Mesenchymal stem cell (in vitro differentiated cells and primary cell): ENCODE measurements at regions not wholly inside any gene's neighbourhood (a gene's known extent, or its start where the extent isn't known, plus 50 kb on each side); places are given as distances from the start of the nearest gene placed in this dataset. TPM values are rescaled to one million over a fixed set of nuclear protein-coding genes. Genes with fewer than 3 reads are reported as not detected.
A peak's percentile ranks its signal among the peaks of the same experiment; 100 is the strongest.

ENCODE experiments used
- DNase-seq: peaks from one replicate; pipeline ENCODE4 v3.0.0-alpha.2; 2013
- H2AFZ ChIP-seq: one replicate; pipeline ENCODE4 v1.6.1; 2013; ENCODE audit warnings: low read depth, mild to moderate bottlenecking, control low read depth, inconsistent platforms, low read length, moderate library complexity
- H2AK5ac ChIP-seq: 2 replicates; pipeline ENCODE4 v1.6.1; 2013; ENCODE audit warnings: low read length, moderate library complexity, mild to moderate bottlenecking, inconsistent platforms; ENCODE audit not compliant: severe bottlenecking
- H2BK120ac ChIP-seq: one replicate; pipeline ENCODE4 v1.6.1; 2013; ENCODE audit warnings: low read depth, mild to moderate bottlenecking, inconsistent platforms, low read length, moderate library complexity
- H2BK12ac ChIP-seq, 2 experiments: one replicate each; pipeline ENCODE4 v1.6.1; 2013; ENCODE audit warnings: inconsistent platforms in 2 of 2, low read length in 2 of 2, mild to moderate bottlenecking in 2 of 2, moderate library complexity in 2 of 2, control low read depth in 1 of 2
- H2BK15ac ChIP-seq: one replicate; pipeline ENCODE4 v1.6.1; 2013; ENCODE audit warnings: mild to moderate bottlenecking, low read depth, inconsistent platforms; ENCODE audit not compliant: poor library complexity, severe bottlenecking
- H2BK5ac ChIP-seq: 2 replicates; pipeline ENCODE4 v1.6.1; 2013; ENCODE audit warnings: low read depth, mild to moderate bottlenecking, low read length, control low read depth, inconsistent platforms; ENCODE audit not compliant: poor library complexity, severe bottlenecking
- H3K14ac ChIP-seq, 2 experiments: one replicate each; pipeline ENCODE4 v1.6.1; 2013; ENCODE audit warnings: inconsistent platforms in 2 of 2, low read length in 2 of 2, control low read depth in 1 of 2, mild to moderate bottlenecking in 1 of 2, moderate library complexity in 1 of 2
- H3K18ac ChIP-seq, 2 experiments: one replicate each; pipeline ENCODE4 v1.6.1; 2013; ENCODE audit warnings: inconsistent platforms in 2 of 2, low read length in 2 of 2, control low read depth in 1 of 2, low read depth in 1 of 2, mild to moderate bottlenecking in 1 of 2
- H3K23ac ChIP-seq, 2 experiments: one replicate each; pipeline ENCODE4 v1.6.1; 2013; ENCODE audit warnings: inconsistent platforms in 2 of 2, low read length in 2 of 2, mild to moderate bottlenecking in 2 of 2, moderate library complexity in 2 of 2, control low read depth in 1 of 2
- H3K27ac ChIP-seq: 2 replicates; pipeline ENCODE4 v1.5.1; 2013; ENCODE audit warnings: mild to moderate bottlenecking, moderate library complexity, low read length, control low read depth, inconsistent platforms; ENCODE audit not compliant: poor library complexity, severe bottlenecking
- H3K27me3 ChIP-seq, 2 experiments: 2 replicates each; pipeline versions ENCODE4 v1.6.1 to v1.7.0; 2013; ENCODE audit warnings: low read length in 2 of 2, mild to moderate bottlenecking in 2 of 2, moderate library complexity in 2 of 2, control low read depth in 1 of 2, inconsistent platforms in 1 of 2; ENCODE audit not compliant: control insufficient read depth in 1 of 2, insufficient read depth in 1 of 2
- H3K36me3 ChIP-seq, 2 experiments: 2 replicates each; pipeline versions ENCODE4 v1.6.1 to v1.7.0; 2013; ENCODE audit warnings: low read length in 2 of 2, control low read depth in 1 of 2, inconsistent platforms in 1 of 2, low read depth in 1 of 2, mild to moderate bottlenecking in 1 of 2; ENCODE audit not compliant: insufficient read depth in 2 of 2, control insufficient read depth in 1 of 2
- H3K4ac ChIP-seq, 2 experiments: one replicate each; pipeline ENCODE4 v1.6.1; 2013; ENCODE audit warnings: inconsistent platforms in 2 of 2, low read length in 2 of 2, mild to moderate bottlenecking in 2 of 2, moderate library complexity in 2 of 2, control low read depth in 1 of 2, low read depth in 1 of 2
- H3K4me1 ChIP-seq: 2 replicates; pipeline ENCODE4 v1.6.1; 2013; ENCODE audit warnings: low read depth, low read length, control low read depth; ENCODE audit not compliant: control insufficient read depth, insufficient read depth
- H3K4me2 ChIP-seq: 2 replicates; pipeline ENCODE4 v1.6.1; 2013; ENCODE audit warnings: low read length, mild to moderate bottlenecking, inconsistent platforms; ENCODE audit not compliant: poor library complexity, severe bottlenecking
- H3K4me3 ChIP-seq, 2 experiments: 2 replicates each; pipeline versions ENCODE4 v1.5.1 to v1.7.0; 2013; ENCODE audit warnings: low read length in 2 of 2, mild to moderate bottlenecking in 2 of 2, control low read depth in 1 of 2, low read depth in 1 of 2; ENCODE audit not compliant: insufficient read depth in 1 of 2
- H3K79me1 ChIP-seq: replicated peaks from 2 replicates; pipeline ENCODE4 v1.6.1; 2013; ENCODE audit warnings: mild to moderate bottlenecking, control low read depth, low read length, inconsistent platforms; ENCODE audit not compliant: poor library complexity, severe bottlenecking
- H3K9ac ChIP-seq: 2 replicates; pipeline ENCODE4 v1.7.0; 2013; ENCODE audit warnings: mild to moderate bottlenecking, low read length, moderate library complexity
- H3K9me3 ChIP-seq: 2 replicates; pipeline ENCODE4 v1.7.0; 2013; ENCODE audit warnings: mild to moderate bottlenecking, low read length; ENCODE audit not compliant: control insufficient read depth
- H4K8ac ChIP-seq: one replicate; pipeline ENCODE4 v1.6.1; 2013; ENCODE audit warnings: inconsistent platforms, mild to moderate bottlenecking, low read length, moderate library complexity
- H4K91ac ChIP-seq: one replicate; pipeline ENCODE4 v1.6.1; 2013; ENCODE audit warnings: mild to moderate bottlenecking, low read length, inconsistent platforms
- WGBS: methylation state at CpG from one replicate; pipeline ENCODE4 v1.1.7; 2013; ENCODE audit warnings: mixed read lengths; 5-methylcytosine and 5-hydroxymethylcytosine counted together
- small RNA-seq: library from polyadenylated mRNA; stranded (forward); fragments of <200 nt; extraction: miRNeasy Mini kit (QIAGEN cat#:217004); gene quantifications from one replicate; pipeline ENCODE3, GENCODE V24; 2013; ENCODE audit warnings: low read depth

- Histone ChIP-seq H3K27me3 (no peaks in the 10 kb centered on the region), H2AK5ac (no peak overlapping the region), H3K18ac (no peak overlapping the region), H2BK5ac (no peak overlapping the region), H3K4me2 (no peak overlapping the region), H3K4me3 (no peak overlapping the region), H3K4me1 (no peaks in the 10 kb centered on the region), H2BK120ac (no peak overlapping the region), H4K8ac (no peak overlapping the region), H3K4ac (no peak overlapping the region), H4K91ac (no peak overlapping the region), H2BK15ac (no peak overlapping the region), H3K23ac (no peak overlapping the region), H2BK12ac (no peak overlapping the region), H3K9me3 (no peaks in the 10 kb centered on the region), H3K79me1 (no peaks in the 10 kb centered on the region), H3K36me3 (no peaks in the 10 kb centered on the region), H3K9ac (no peak overlapping the region), H3K14ac (no peak overlapping the region), H3K27ac (no peak overlapping the region), H2AFZ (no peak overlapping the region)
- no peak for DNase-seq
- WGBS: 100% methylated on average over 1 of the region's 1 CpG
Observed at GRCh38 chr4:147425019-147425418, 55.9 kb upstream of the EDNRA start.

- Histone ChIP-seq H3K4me2 (no peak overlapping the region), H2BK5ac (no peak overlapping the region), H3K18ac (no peak overlapping the region), H3K14ac (no peak overlapping the region), H3K23ac (no peak overlapping the region), H2AK5ac (no peak overlapping the region), H3K9me3 (peaks cover 9% of the 10 kb centered on the region), H2BK120ac (no peak overlapping the region), H3K4me3 (no peak overlapping the region), H3K27me3 (no peaks in the 10 kb centered on the region), H2BK12ac (no peak overlapping the region), H2BK15ac (no peak overlapping the region), H3K4ac (no peak overlapping the region), H3K4me1 (no peaks in the 10 kb centered on the region), H3K79me1 (no peaks in the 10 kb centered on the region), H3K36me3 (no peaks in the 10 kb centered on the region), H4K8ac (no peak overlapping the region), H3K9ac (no peak overlapping the region), H4K91ac (no peak overlapping the region), H3K27ac (no peak overlapping the region), H2AFZ (no peak overlapping the region)
- no peak for DNase-seq
- 96% methylated on average over 3 of the region's 4 CpGs for WGBS
Observed at GRCh38 chr4:147428583-147428982, 52.3 kb upstream of the EDNRA start.

- H3K27me3 ChIP-seq: no peaks in the 10 kb centered on the region
- no peak overlapping the region for H2BK5ac ChIP-seq
- no peak overlapping the region for H4K8ac ChIP-seq
- H3K4me3 ChIP-seq: no peak overlapping the region
- H3K9ac ChIP-seq: no peak overlapping the region
- DNase-seq: no peak
- H2BK120ac ChIP-seq: no peak overlapping the region
- no peaks in the 10 kb centered on the region for H3K4me1 ChIP-seq
- no peak overlapping the region for H2AK5ac ChIP-seq
- H2BK12ac ChIP-seq: peak overlapping the region in 1 of 2 experiments; percentile 39
- H3K18ac ChIP-seq: peak overlapping the region in 1 of 2 experiments; percentile 70
- H3K27ac ChIP-seq: no peak overlapping the region
- H3K4ac ChIP-seq: no peak overlapping the region
- no peaks in the 10 kb centered on the region for H3K79me1 ChIP-seq
- H2AFZ ChIP-seq: no peak overlapping the region
- no peaks in the 10 kb centered on the region for H3K36me3 ChIP-seq
- WGBS: 79% methylated on average over 2 of the region's 2 CpGs
- no peak overlapping the region for H4K91ac ChIP-seq
- H3K14ac ChIP-seq: no peak overlapping the region
- no peak overlapping the region for H3K23ac ChIP-seq
- H2BK15ac ChIP-seq: no peak overlapping the region
- peaks cover 12% of the 10 kb centered on the region for H3K9me3 ChIP-seq
- no peak overlapping the region for H3K4me2 ChIP-seq
Observed at GRCh38 chr4:147430111-147430510, 50.8 kb upstream of the EDNRA start.

Small RNAs in the stretch of these regions (small RNA-seq; reads per million reads assigned to genes)
- not detected for gene MIR548G
